Vagina (tissue), 2 donors: ENCODE measurements at regions not wholly inside any gene's neighbourhood (a gene's known extent, or its start where the extent isn't known, plus 50 kb on each side); places are given as distances from the start of the nearest gene placed in this dataset.

Experiments
- POLR2AphosphoS5 ChIP-seq, 2 donors: sonication (generic); formaldehyde crosslinking; IDR thresholded peaks; one replicate each; pipeline ENCODE4 v1.9.0; 2017; ENCODE audit warnings: antibody characterized with exemption in 2 of 2, mild to moderate bottlenecking in 2 of 2, low read depth in 1 of 2; ENCODE audit not compliant: insufficient read depth in 1 of 2
- TF ChIP-seq, protein P1 (sequence below), 3 experiments: fragments of 450-650 bp in 2 of 3; fragments of 200-600 bp in 1 of 3; sonication (generic) in 1 of 3; IDR thresholded peaks; one replicate each; pipeline ENCODE4 v1.5.1; 2017 to 2019; ENCODE audit warnings: antibody characterized with exemption in 3 of 3, mild to moderate bottlenecking in 2 of 3, moderate library complexity in 2 of 3

DNA sequence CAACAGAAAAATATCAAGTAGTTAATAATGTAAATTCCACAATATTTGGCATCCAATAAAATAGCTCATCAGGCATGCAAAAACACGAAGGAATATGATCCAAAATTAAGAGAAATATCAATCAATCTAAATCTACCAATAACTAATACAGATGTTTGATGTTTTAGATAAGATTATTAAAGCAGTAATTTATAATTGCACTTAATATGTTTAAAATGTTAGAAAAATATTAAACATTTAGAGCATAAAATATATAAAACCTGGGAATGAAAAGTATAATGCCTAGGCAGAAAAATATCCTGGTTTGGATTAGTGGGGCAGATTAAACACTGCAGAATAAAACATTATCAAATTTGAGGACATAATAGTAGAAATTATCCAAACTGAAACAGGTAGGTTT is 879.9 kb downstream of the FAM181B start:
- TF ChIP-seq POLR2AphosphoS5 (IDR thresholded peaks at IDR 0.05; ENCODE audit: insufficient read depth in 1 of 2, low read depth in 1 of 2) = no peak
- TF ChIP-seq, protein P1, sequence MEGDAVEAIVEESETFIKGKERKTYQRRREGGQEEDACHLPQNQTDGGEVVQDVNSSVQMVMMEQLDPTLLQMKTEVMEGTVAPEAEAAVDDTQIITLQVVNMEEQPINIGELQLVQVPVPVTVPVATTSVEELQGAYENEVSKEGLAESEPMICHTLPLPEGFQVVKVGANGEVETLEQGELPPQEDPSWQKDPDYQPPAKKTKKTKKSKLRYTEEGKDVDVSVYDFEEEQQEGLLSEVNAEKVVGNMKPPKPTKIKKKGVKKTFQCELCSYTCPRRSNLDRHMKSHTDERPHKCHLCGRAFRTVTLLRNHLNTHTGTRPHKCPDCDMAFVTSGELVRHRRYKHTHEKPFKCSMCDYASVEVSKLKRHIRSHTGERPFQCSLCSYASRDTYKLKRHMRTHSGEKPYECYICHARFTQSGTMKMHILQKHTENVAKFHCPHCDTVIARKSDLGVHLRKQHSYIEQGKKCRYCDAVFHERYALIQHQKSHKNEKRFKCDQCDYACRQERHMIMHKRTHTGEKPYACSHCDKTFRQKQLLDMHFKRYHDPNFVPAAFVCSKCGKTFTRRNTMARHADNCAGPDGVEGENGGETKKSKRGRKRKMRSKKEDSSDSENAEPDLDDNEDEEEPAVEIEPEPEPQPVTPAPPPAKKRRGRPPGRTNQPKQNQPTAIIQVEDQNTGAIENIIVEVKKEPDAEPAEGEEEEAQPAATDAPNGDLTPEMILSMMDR (IDR thresholded peaks at IDR 0.05) = no peak
